ENCODE measurements at regions not wholly inside any gene's neighbourhood (a gene's known extent, or its start where the extent isn't known, plus 50 kb on each side); places are given as distances from the start of the nearest gene placed in this dataset.

DNA sequence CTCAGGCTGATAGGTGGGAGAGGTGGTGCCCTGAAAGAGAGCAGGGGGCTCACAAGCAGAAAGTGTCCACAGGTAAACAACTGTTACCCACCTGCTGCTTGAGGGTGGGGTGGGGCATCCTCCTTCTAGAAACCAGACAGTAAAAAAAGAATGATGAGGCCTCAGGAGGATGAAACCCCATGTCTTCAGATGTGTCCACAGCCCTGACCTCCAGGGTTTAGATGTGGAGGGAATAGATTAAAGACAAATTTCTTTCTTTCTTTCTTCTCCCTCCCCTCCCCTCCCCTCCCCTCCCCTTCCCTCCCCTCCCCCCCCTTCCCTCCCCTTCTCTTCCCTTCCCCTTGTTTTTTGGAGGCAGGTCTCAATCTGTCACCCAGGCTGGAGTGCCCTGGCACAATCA lies 333.5 kb upstream of the NUPR2 start (continued):
- TF ChIP-seq EZH2 (IDR thresholded peaks at IDR 0.05; ENCODE audit: low read depth, unreplicated experiment): no peak

DNA sequence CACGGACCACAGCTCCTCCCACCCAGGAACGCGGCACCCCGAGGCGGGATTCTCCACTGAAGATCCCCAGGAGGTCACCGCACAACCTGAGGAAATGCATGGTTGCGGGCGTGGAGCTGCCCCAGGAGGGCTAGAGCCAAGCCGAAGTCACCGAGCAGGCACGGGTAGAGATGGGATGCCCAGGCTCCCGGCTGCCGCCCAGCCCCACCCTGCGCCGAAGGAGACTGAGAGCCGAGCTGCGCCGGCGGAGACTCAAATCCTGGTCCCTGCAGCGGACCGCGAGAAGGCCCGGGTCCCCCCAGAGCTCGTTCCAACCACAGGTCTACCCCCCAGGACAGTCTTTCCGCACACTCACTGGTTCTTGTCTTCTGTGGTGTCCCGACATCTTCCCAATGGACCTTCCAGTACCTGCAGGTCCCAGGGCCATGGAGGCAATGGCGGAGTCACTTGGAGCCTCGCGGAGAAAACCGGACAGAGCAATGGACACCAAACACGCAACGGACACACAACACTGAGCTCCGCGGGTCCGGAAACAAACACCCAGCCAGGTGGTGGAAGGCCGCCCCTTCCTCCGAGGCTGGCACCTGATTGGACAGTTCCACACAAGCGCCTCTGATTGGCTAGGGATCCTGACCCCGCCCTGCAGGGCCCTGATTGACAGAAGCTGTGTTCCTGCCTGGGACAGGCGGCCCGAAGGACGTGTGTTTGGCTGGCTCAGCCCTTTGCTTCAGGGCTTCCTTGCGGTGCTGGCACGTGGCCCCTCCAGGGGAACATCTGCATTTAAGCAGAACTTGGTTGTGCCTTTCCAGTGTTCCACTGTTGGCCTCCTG lies 331.9 kb upstream of the NUPR2 start:
- Histone ChIP-seq H3K36me3 (ENCODE audit: insufficient read depth) (peaks cover 5% of the 10 kb centered on the region), H3K9me2 (ENCODE audit: insufficient read depth) (no peaks in the 10 kb centered on the region), H4K20me1 (replicated peaks; ENCODE audit: insufficient read depth) (no peaks in the 10 kb centered on the region), H2AFZ (no peak overlapping the region), H3K4me3 (no peak overlapping the region), H3F3A (replicated peaks; ENCODE audit: low read depth) (no peaks in the 10 kb centered on the region), H3K27me3 (ENCODE audit: insufficient read depth) (no peaks in the 10 kb centered on the region), H3K79me2 (replicated peaks; ENCODE audit: insufficient read depth) (no peaks in the 10 kb centered on the region), H3K4me1 (ENCODE audit: insufficient read depth) (no peaks in the 10 kb centered on the region), H3K4me2 (no peak overlapping the region), H3K27ac (ENCODE audit: low read depth) (no peak overlapping the region)
- peaks cover 89% of the 10 kb centered on the region for H3K9me3 Mint-ChIP-seq
- no peaks in the 10 kb centered on the region for H3K4me1 Mint-ChIP-seq
- no peaks in the 10 kb centered on the region for H3K27me3 Mint-ChIP-seq (ENCODE audit: insufficient read depth, low read depth, poor library complexity)
- H3K36me3 Mint-ChIP-seq (ENCODE audit: low read depth): peaks cover 22% of the 10 kb centered on the region; the same call in 2 of the 3 replicates
- no peak overlapping the region for H3K27ac Mint-ChIP-seq
- no peak for ATAC-seq
- no peak for DNase-seq (ENCODE audit: low spot score)
- no peak overlapping the region for H3K4me3 Mint-ChIP-seq
- no peak for TF ChIP-seq POLR2AphosphoS5 (IDR thresholded peaks at IDR 0.05; ENCODE audit: low read depth)
- TF ChIP-seq ZNF331 (CRISPR knock-in tag; IDR thresholded peaks at IDR 0.05; ENCODE audit: low read depth): no peak
- TF ChIP-seq JUNB (IDR thresholded peaks at IDR 0.05; ENCODE audit: unreplicated experiment): no peak
- TF ChIP-seq, protein P1, sequence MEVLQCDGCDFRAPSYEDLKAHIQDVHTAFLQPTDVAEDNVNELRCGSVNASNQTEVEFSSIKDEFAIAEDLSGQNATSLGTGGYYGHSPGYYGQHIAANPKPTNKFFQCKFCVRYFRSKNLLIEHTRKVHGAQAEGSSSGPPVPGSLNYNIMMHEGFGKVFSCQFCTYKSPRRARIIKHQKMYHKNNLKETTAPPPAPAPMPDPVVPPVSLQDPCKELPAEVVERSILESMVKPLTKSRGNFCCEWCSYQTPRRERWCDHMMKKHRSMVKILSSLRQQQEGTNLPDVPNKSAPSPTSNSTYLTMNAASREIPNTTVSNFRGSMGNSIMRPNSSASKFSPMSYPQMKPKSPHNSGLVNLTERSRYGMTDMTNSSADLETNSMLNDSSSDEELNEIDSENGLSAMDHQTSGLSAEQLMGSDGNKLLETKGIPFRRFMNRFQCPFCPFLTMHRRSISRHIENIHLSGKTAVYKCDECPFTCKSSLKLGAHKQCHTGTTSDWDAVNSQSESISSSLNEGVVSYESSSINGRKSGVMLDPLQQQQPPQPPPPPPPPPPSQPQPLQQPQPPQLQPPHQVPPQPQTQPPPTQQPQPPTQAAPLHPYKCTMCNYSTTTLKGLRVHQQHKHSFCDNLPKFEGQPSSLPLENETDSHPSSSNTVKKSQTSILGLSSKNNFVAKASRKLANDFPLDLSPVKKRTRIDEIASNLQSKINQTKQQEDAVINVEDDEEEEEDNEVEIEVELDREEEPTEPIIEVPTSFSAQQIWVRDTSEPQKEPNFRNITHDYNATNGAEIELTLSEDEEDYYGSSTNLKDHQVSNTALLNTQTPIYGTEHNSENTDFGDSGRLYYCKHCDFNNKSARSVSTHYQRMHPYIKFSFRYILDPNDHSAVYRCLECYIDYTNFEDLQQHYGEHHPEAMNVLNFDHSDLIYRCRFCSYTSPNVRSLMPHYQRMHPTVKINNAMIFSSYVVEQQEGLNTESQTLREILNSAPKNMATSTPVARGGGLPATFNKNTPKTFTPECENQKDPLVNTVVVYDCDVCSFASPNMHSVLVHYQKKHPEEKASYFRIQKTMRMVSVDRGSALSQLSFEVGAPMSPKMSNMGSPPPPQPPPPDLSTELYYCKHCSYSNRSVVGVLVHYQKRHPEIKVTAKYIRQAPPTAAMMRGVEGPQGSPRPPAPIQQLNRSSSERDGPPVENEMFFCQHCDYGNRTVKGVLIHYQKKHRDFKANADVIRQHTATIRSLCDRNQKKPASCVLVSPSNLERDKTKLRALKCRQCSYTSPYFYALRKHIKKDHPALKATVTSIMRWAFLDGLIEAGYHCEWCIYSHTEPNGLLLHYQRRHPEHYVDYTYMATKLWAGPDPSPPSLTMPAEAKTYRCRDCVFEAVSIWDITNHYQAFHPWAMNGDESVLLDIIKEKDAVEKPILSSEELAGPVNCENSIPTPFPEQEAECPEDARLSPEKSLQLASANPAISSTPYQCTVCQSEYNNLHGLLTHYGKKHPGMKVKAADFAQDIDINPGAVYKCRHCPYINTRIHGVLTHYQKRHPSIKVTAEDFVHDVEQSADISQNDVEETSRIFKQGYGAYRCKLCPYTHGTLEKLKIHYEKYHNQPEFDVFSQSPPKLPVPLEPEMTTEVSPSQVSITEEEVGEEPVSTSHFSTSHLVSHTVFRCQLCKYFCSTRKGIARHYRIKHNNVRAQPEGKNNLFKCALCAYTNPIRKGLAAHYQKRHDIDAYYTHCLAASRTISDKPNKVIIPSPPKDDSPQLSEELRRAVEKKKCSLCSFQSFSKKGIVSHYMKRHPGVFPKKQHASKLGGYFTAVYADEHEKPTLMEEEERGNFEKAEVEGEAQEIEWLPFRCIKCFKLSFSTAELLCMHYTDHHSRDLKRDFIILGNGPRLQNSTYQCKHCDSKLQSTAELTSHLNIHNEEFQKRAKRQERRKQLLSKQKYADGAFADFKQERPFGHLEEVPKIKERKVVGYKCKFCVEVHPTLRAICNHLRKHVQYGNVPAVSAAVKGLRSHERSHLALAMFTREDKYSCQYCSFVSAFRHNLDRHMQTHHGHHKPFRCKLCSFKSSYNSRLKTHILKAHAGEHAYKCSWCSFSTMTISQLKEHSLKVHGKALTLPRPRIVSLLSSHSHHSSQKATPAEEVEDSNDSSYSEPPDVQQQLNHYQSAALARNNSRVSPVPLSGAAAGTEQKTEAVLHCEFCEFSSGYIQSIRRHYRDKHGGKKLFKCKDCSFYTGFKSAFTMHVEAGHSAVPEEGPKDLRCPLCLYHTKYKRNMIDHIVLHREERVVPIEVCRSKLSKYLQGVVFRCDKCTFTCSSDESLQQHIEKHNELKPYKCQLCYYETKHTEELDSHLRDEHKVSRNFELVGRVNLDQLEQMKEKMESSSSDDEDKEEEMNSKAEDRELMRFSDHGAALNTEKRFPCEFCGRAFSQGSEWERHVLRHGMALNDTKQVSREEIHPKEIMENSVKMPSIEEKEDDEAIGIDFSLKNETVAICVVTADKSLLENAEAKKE (CRISPR knock-in tag; IDR thresholded peaks at IDR 0.05): no peak
- TF ChIP-seq NANOG (IDR thresholded peaks at IDR 0.05; ENCODE audit: borderline replicate concordance): no peak
- TF ChIP-seq ZNF114 (CRISPR knock-in tag; IDR thresholded peaks at IDR 0.05): no peak
- no peak for TF ChIP-seq EZH2phosphoT487 (IDR thresholded peaks at IDR 0.05; ENCODE audit: unreplicated experiment)
- TF ChIP-seq, protein P2, sequence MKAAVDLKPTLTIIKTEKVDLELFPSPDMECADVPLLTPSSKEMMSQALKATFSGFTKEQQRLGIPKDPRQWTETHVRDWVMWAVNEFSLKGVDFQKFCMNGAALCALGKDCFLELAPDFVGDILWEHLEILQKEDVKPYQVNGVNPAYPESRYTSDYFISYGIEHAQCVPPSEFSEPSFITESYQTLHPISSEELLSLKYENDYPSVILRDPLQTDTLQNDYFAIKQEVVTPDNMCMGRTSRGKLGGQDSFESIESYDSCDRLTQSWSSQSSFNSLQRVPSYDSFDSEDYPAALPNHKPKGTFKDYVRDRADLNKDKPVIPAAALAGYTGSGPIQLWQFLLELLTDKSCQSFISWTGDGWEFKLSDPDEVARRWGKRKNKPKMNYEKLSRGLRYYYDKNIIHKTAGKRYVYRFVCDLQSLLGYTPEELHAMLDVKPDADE (IDR thresholded peaks at IDR 0.05): no peak
- TF ChIP-seq CREB1 (CRISPR knock-in tag; IDR thresholded peaks at IDR 0.05; ENCODE audit: low read depth): no peak
- TF ChIP-seq, protein P3, sequence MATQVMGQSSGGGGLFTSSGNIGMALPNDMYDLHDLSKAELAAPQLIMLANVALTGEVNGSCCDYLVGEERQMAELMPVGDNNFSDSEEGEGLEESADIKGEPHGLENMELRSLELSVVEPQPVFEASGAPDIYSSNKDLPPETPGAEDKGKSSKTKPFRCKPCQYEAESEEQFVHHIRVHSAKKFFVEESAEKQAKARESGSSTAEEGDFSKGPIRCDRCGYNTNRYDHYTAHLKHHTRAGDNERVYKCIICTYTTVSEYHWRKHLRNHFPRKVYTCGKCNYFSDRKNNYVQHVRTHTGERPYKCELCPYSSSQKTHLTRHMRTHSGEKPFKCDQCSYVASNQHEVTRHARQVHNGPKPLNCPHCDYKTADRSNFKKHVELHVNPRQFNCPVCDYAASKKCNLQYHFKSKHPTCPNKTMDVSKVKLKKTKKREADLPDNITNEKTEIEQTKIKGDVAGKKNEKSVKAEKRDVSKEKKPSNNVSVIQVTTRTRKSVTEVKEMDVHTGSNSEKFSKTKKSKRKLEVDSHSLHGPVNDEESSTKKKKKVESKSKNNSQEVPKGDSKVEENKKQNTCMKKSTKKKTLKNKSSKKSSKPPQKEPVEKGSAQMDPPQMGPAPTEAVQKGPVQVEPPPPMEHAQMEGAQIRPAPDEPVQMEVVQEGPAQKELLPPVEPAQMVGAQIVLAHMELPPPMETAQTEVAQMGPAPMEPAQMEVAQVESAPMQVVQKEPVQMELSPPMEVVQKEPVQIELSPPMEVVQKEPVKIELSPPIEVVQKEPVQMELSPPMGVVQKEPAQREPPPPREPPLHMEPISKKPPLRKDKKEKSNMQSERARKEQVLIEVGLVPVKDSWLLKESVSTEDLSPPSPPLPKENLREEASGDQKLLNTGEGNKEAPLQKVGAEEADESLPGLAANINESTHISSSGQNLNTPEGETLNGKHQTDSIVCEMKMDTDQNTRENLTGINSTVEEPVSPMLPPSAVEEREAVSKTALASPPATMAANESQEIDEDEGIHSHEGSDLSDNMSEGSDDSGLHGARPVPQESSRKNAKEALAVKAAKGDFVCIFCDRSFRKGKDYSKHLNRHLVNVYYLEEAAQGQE (IDR thresholded peaks at IDR 0.05; ENCODE audit: unreplicated experiment): no peak
- TF ChIP-seq EZH2 (IDR thresholded peaks at IDR 0.05; ENCODE audit: low read depth, unreplicated experiment): no peak
- TF ChIP-seq, protein P4, sequence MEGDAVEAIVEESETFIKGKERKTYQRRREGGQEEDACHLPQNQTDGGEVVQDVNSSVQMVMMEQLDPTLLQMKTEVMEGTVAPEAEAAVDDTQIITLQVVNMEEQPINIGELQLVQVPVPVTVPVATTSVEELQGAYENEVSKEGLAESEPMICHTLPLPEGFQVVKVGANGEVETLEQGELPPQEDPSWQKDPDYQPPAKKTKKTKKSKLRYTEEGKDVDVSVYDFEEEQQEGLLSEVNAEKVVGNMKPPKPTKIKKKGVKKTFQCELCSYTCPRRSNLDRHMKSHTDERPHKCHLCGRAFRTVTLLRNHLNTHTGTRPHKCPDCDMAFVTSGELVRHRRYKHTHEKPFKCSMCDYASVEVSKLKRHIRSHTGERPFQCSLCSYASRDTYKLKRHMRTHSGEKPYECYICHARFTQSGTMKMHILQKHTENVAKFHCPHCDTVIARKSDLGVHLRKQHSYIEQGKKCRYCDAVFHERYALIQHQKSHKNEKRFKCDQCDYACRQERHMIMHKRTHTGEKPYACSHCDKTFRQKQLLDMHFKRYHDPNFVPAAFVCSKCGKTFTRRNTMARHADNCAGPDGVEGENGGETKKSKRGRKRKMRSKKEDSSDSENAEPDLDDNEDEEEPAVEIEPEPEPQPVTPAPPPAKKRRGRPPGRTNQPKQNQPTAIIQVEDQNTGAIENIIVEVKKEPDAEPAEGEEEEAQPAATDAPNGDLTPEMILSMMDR (conservative IDR thresholded peaks at IDR 0.05; ENCODE audit: low read depth in 2 of 2): no peak
